KMS-11 (cell line): ENCODE measurements at regions not wholly inside any gene's neighbourhood (a gene's known extent, or its start where the extent isn't known, plus 50 kb on each side); places are given as distances from the start of the nearest gene placed in this dataset.

ENCODE experiments used
- H2AFZ ChIP-seq: fragments of 200-600 bp; sonication (generic); 2 replicates; pipeline ENCODE4 v1.6.1; 2016; ENCODE audit warnings: antibody characterized with exemption, mixed run types, low read depth
- H3K27ac ChIP-seq: fragments of 200-600 bp; sonication (generic); 2 replicates; pipeline ENCODE4 v1.6.1; 2016; ENCODE audit warnings: mild to moderate bottlenecking, mixed run types
- H3K27me3 ChIP-seq: fragments of 200-600 bp; sonication (generic); 2 replicates; pipeline ENCODE4 v1.6.1; 2017; ENCODE audit warnings: mild to moderate bottlenecking, low read depth, mixed run types, moderate library complexity; ENCODE audit not compliant: insufficient read depth
- H3K36me3 ChIP-seq: fragments of 200-600 bp; sonication (generic); 2 replicates; pipeline ENCODE4 v1.6.1; 2017; ENCODE audit warnings: mild to moderate bottlenecking, mixed run types; ENCODE audit not compliant: insufficient read depth
- H3K4me1 ChIP-seq: fragments of 200-600 bp; sonication (generic); 2 replicates; pipeline ENCODE4 v1.6.1; 2016; ENCODE audit warnings: mild to moderate bottlenecking, low read depth, mixed run types; ENCODE audit not compliant: poor library complexity, severe bottlenecking
- H3K4me2 ChIP-seq: fragments of 200-600 bp; sonication (generic); 2 replicates; pipeline ENCODE4 v1.7.0; 2016; ENCODE audit warnings: mild to moderate bottlenecking, mixed run types
- H3K4me3 ChIP-seq: fragments of 200-600 bp; sonication (generic); IDR thresholded peaks from 2 replicates; pipeline ENCODE4 v1.6.1; 2017; ENCODE audit warnings: low read depth, low read length, mixed read lengths; ENCODE audit not compliant: insufficient read depth
- H3K79me2 ChIP-seq: fragments of 200-600 bp; sonication (generic); 2 replicates; pipeline ENCODE4 v1.6.1; 2016; ENCODE audit warnings: low read depth, mixed run types; ENCODE audit not compliant: insufficient read depth
- H3K9ac ChIP-seq: fragments of 200-600 bp; sonication (generic); 2 replicates; pipeline ENCODE4 v1.6.1; 2016; ENCODE audit warnings: mild to moderate bottlenecking, mixed run types
- H4K20me1 ChIP-seq: fragments of 200-600 bp; sonication (generic); 2 replicates; pipeline ENCODE4 v1.6.1; 2016; ENCODE audit warnings: mild to moderate bottlenecking, mixed run types; ENCODE audit not compliant: insufficient read depth
- CTCF ChIP-seq: fragments of 200-600 bp; sonication (generic); conservative IDR thresholded peaks from 2 replicates; pipeline ENCODE4 v1.6.1; 2017; ENCODE audit warnings: low read depth, mild to moderate bottlenecking, antibody characterized with exemption, low read length, moderate library complexity, mixed read lengths

GRCh38 chrX:45822124-45822523 lies 621.4 kb upstream of the DIPK2B start:
- Histone ChIP-seq H3K79me2 (no peaks in the 10 kb centered on the region), H3K27me3 (no peaks in the 10 kb centered on the region), H3K4me3 (no peak overlapping the region), H3K4me2 (no peak overlapping the region), H3K27ac (no peak overlapping the region), H3K4me1 (no peaks in the 10 kb centered on the region), H3K9ac (no peak overlapping the region), H2AFZ (no peak overlapping the region), H3K36me3 (no peaks in the 10 kb centered on the region), H4K20me1 (no peaks in the 10 kb centered on the region)
- TF ChIP-seq CTCF: no peak

GRCh38 chrX:45818913-45819312 lies 618.2 kb upstream of the DIPK2B start:
- H3K4me2 ChIP-seq: no peak overlapping the region
- H3K4me1 ChIP-seq: no peaks in the 10 kb centered on the region
- TF ChIP-seq CTCF: no peak
- no peaks in the 10 kb centered on the region for H3K36me3 ChIP-seq
- no peak overlapping the region for H3K27ac ChIP-seq
- no peaks in the 10 kb centered on the region for H3K27me3 ChIP-seq
- H2AFZ ChIP-seq: no peak overlapping the region
- peaks cover 4% of the 10 kb centered on the region; the same call in 1 of the 2 replicates for H3K79me2 ChIP-seq
- no peaks in the 10 kb centered on the region for H4K20me1 ChIP-seq
- no peak overlapping the region for H3K9ac ChIP-seq
- H3K4me3 ChIP-seq: no peak overlapping the region

- TF ChIP-seq CTCF: no peak
- H3K9ac ChIP-seq: no peak overlapping the region
- H3K4me3 ChIP-seq: no peak overlapping the region
- H3K36me3 ChIP-seq: no peaks in the 10 kb centered on the region
- H4K20me1 ChIP-seq: no peaks in the 10 kb centered on the region
- H3K79me2 ChIP-seq: peaks cover 4% of the 10 kb centered on the region; the same call in 1 of the 2 replicates
- H2AFZ ChIP-seq: no peak overlapping the region
- H3K27ac ChIP-seq: no peak overlapping the region
- H3K4me2 ChIP-seq: no peak overlapping the region
- no peaks in the 10 kb centered on the region for H3K4me1 ChIP-seq
- H3K27me3 ChIP-seq: no peaks in the 10 kb centered on the region
These were observed 614.8 kb upstream of the DIPK2B start for GRCh38 chrX:45815441-45815840.

- no peak for TF ChIP-seq CTCF
- no peaks in the 10 kb centered on the region for H4K20me1 ChIP-seq
- peaks cover 4% of the 10 kb centered on the region; the same call in 1 of the 2 replicates for H3K79me2 ChIP-seq
- no peak overlapping the region for H3K4me3 ChIP-seq
- no peak overlapping the region for H3K27ac ChIP-seq
- H3K4me1 ChIP-seq: peaks cover 29% of the 10 kb centered on the region
- no peak overlapping the region for H2AFZ ChIP-seq
- no peaks in the 10 kb centered on the region for H3K27me3 ChIP-seq
- H3K4me2 ChIP-seq: no peak overlapping the region
- no peak overlapping the region for H3K9ac ChIP-seq
- no peaks in the 10 kb centered on the region for H3K36me3 ChIP-seq
These were observed 610.6 kb upstream of the DIPK2B start for GRCh38 chrX:45811326-45811725.
